CD14-positive monocyte (primary cell): ENCODE measurements at regions not wholly inside any gene's neighbourhood (a gene's known extent, or its start where the extent isn't known, plus 50 kb on each side); places are given as distances from the start of the nearest gene placed in this dataset.

ENCODE experiments used
- DNase-seq, 3 donors: peaks; one replicate each; pipeline ENCODE4 v3.0.0-alpha.2; 2011 to 2022
- H2AFZ ChIP-seq: 2 replicates; pipeline ENCODE4 v1.6.0; 2012; ENCODE audit warnings: mild to moderate bottlenecking, low read depth, low read length, inconsistent platforms; ENCODE audit not compliant: insufficient read depth, poor library complexity, severe bottlenecking
- H3K27ac ChIP-seq, 2 donors: 1 replicate in 1 of 2; 2 replicates in 1 of 2; pipeline ENCODE4 v1.5.1; 2012 to 2013; ENCODE audit warnings: low read length in 2 of 2, control low read depth in 1 of 2, inconsistent platforms in 1 of 2, low read depth in 1 of 2, mild to moderate bottlenecking in 1 of 2
- H3K27me3 ChIP-seq, 2 donors: one replicate each; pipeline versions ENCODE4 v1.6.0 to v1.6.1; 2011 to 2013; ENCODE audit warnings: low read length in 2 of 2; ENCODE audit not compliant: control insufficient read depth in 2 of 2, insufficient read depth in 2 of 2
- H3K36me3 ChIP-seq, 2 donors: replicated peaks in 1 of 2; 1 replicate in 1 of 2; 2 replicates in 1 of 2; pipeline versions ENCODE4 v1.5.1 to v1.6.1; 2012 to 2013; ENCODE audit warnings: low read length in 2 of 2, control low read depth in 1 of 2, inconsistent platforms in 1 of 2, mild to moderate bottlenecking in 1 of 2; ENCODE audit not compliant: insufficient read depth in 2 of 2, control insufficient read depth in 1 of 2
- H3K4me1 ChIP-seq, 2 donors: 1 replicate in 1 of 2; 2 replicates in 1 of 2; pipeline versions ENCODE4 v1.5.1 to v1.6.1; 2012 to 2013; ENCODE audit warnings: low read length in 2 of 2, control low read depth in 1 of 2, inconsistent platforms in 1 of 2, mild to moderate bottlenecking in 1 of 2, moderate library complexity in 1 of 2; ENCODE audit not compliant: insufficient read depth in 2 of 2, control insufficient read depth in 1 of 2
- H3K4me2 ChIP-seq: replicated peaks from 2 replicates; pipeline ENCODE3; 2012; ENCODE audit warnings: low read length, moderate library complexity, mild to moderate bottlenecking; ENCODE audit not compliant: poor library complexity, severe bottlenecking; ENCODE audit errors: extremely low read depth
- H3K4me3 ChIP-seq, 3 experiments: fragments of 200-600 bp in 1 of 3; sonication (generic) in 1 of 3; replicated peaks in 1 of 3; 1 replicate in 2 of 3; 2 replicates in 1 of 3; pipeline ENCODE4 v1.5.1; 2011 to 2013; ENCODE audit warnings: low read length in 3 of 3, mild to moderate bottlenecking in 3 of 3, control low read depth in 2 of 3, low read depth in 2 of 3, inconsistent platforms in 1 of 3, moderate library complexity in 1 of 3
- H3K79me2 ChIP-seq: 2 replicates; pipeline ENCODE4 v1.6.0; 2012; ENCODE audit warnings: mild to moderate bottlenecking, control low read depth, inconsistent platforms, low read length, moderate library complexity; ENCODE audit not compliant: insufficient read depth
- H3K9ac ChIP-seq: 2 replicates; pipeline ENCODE4 v1.6.0; 2017; ENCODE audit warnings: low read length, mild to moderate bottlenecking; ENCODE audit not compliant: insufficient read depth, poor library complexity, severe bottlenecking
- H3K9me3 ChIP-seq, 2 donors: replicated peaks in 1 of 2; 1 replicate in 1 of 2; 2 replicates in 1 of 2; pipeline versions ENCODE4 v1.5.1 to v1.6.1; 2012 to 2013; ENCODE audit warnings: low read length in 2 of 2, control low read depth in 1 of 2; ENCODE audit not compliant: control insufficient read depth in 1 of 2, insufficient read depth in 1 of 2
- H4K20me1 ChIP-seq: 2 replicates; pipeline ENCODE4 v1.6.0; 2012; ENCODE audit warnings: mild to moderate bottlenecking, low read length, control low read depth, moderate library complexity; ENCODE audit not compliant: insufficient read depth
- H3K27ac Mint-ChIP-seq, 7 donors: one replicate each; pipeline ENCODE4 v1.8.0; 2020; ENCODE audit warnings: mild to moderate bottlenecking in 7 of 7, mixed read lengths in 7 of 7, moderate library complexity in 6 of 7, inconsistent platforms in 2 of 7
- H3K27me3 Mint-ChIP-seq, 3 donors: one replicate each; pipeline ENCODE4 v1.8.0; 2021 to 2022; ENCODE audit warnings: low read depth in 3 of 3, mild to moderate bottlenecking in 3 of 3, mixed read lengths in 3 of 3, moderate library complexity in 3 of 3, inconsistent platforms in 1 of 3
- H3K36me3 Mint-ChIP-seq, 2 donors: one replicate each; pipeline ENCODE4 v1.8.0; 2020; ENCODE audit warnings: mixed read lengths in 2 of 2, inconsistent platforms in 1 of 2, mild to moderate bottlenecking in 1 of 2
- H3K4me1 Mint-ChIP-seq: one replicate; pipeline ENCODE4 v1.8.0; 2020; ENCODE audit warnings: mild to moderate bottlenecking, mixed read lengths
- H3K4me3 Mint-ChIP-seq, 2 donors: one replicate each; pipeline ENCODE4 v1.8.0; 2020; ENCODE audit warnings: mild to moderate bottlenecking in 2 of 2, mixed read lengths in 2 of 2, moderate library complexity in 1 of 2
- H3K9me3 Mint-ChIP-seq, 7 donors: one replicate each; pipeline ENCODE4 v1.8.0; 2020 to 2022; ENCODE audit warnings: mixed read lengths in 7 of 7, mild to moderate bottlenecking in 6 of 7, moderate library complexity in 6 of 7, inconsistent platforms in 2 of 7
- CTCF ChIP-seq: fragments of 200-600 bp; IDR thresholded peaks from one replicate; pipeline ENCODE4 v1.8.0; 2022; ENCODE audit warnings: antibody characterized with exemption, mild to moderate bottlenecking
- WGBS: methylation state at CpG from one replicate; pipeline ENCODE4 v1.1.5; 2013; ENCODE audit warnings: missing lambda C conversion rate; ENCODE audit not compliant: insufficient coverage; 5-methylcytosine and 5-hydroxymethylcytosine counted together
- intact Hi-C, 2 donors: fragments of 100-400 bp; cut with micrococcal nuclease; formaldehyde crosslinking; loops; one replicate each; pipeline versions ENCODE4 v1.15.0 to v1.15.1; 2023

GRCh38 chr21:16258844-16259611 lies 529.2 kb downstream of the USP25 start:
- Histone ChIP-seq H3K9me3 (no peaks in the 10 kb centered on the region), H3K36me3 (no peaks in the 10 kb centered on the region), H3K27me3 (no peaks in the 10 kb centered on the region), H2AFZ (no peak overlapping the region), H3K79me2 (no peaks in the 10 kb centered on the region), H3K27ac (no peak overlapping the region), H3K9ac (no peak overlapping the region), H3K4me2 (no peak overlapping the region), H4K20me1 (no peaks in the 10 kb centered on the region), H3K4me1 (no peaks in the 10 kb centered on the region), H3K4me3 (no peak overlapping the region)
- Mint-ChIP-seq H3K4me3 (no peak overlapping the region), H3K36me3 (no peaks in the 10 kb centered on the region), H3K27ac (no peak overlapping the region), H3K4me1 (no peaks in the 10 kb centered on the region), H3K27me3 (no peaks in the 10 kb centered on the region), H3K9me3 (no peaks in the 10 kb centered on the region)
- DNase-seq: no peak
- WGBS: 100% methylated on average over 3 of the region's 7 CpGs
- intact Hi-C loops: no loop called here
- TF ChIP-seq CTCF: no peak

GRCh38 chr21:16262091-16262490 lies 532.3 kb downstream of the USP25 start:
- Histone ChIP-seq H3K4me2 (no peak overlapping the region), H3K4me3 (no peak overlapping the region), H3K9me3 (no peaks in the 10 kb centered on the region), H3K4me1 (no peaks in the 10 kb centered on the region), H3K27ac (no peak overlapping the region), H2AFZ (no peak overlapping the region), H3K36me3 (no peaks in the 10 kb centered on the region), H3K9ac (no peak overlapping the region), H3K27me3 (no peaks in the 10 kb centered on the region), H4K20me1 (no peaks in the 10 kb centered on the region), H3K79me2 (no peaks in the 10 kb centered on the region)
- H3K4me3 Mint-ChIP-seq: no peak overlapping the region
- no peak overlapping the region for H3K27ac Mint-ChIP-seq
- no peaks in the 10 kb centered on the region for H3K27me3 Mint-ChIP-seq
- DNase-seq: no peak
- no peaks in the 10 kb centered on the region for H3K4me1 Mint-ChIP-seq
- TF ChIP-seq CTCF: no peak
- no peaks in the 10 kb centered on the region for H3K9me3 Mint-ChIP-seq
- H3K36me3 Mint-ChIP-seq: no peaks in the 10 kb centered on the region
- intact Hi-C loops: no loop called here
